Mesenchymal stem cell (in vitro differentiated cells and primary cell): ENCODE measurements at regions not wholly inside any gene's neighbourhood (a gene's known extent, or its start where the extent isn't known, plus 50 kb on each side); places are given as distances from the start of the nearest gene placed in this dataset.

Source experiments
- DNase-seq: peaks from one replicate; pipeline ENCODE4 v3.0.0-alpha.2; 2013
- H2AFZ ChIP-seq: one replicate; pipeline ENCODE4 v1.6.1; 2013; ENCODE audit warnings: low read depth, mild to moderate bottlenecking, control low read depth, inconsistent platforms, low read length, moderate library complexity
- H2AK5ac ChIP-seq: 2 replicates; pipeline ENCODE4 v1.6.1; 2013; ENCODE audit warnings: low read length, moderate library complexity, mild to moderate bottlenecking, inconsistent platforms; ENCODE audit not compliant: severe bottlenecking
- H2BK120ac ChIP-seq: one replicate; pipeline ENCODE4 v1.6.1; 2013; ENCODE audit warnings: low read depth, mild to moderate bottlenecking, inconsistent platforms, low read length, moderate library complexity
- H2BK12ac ChIP-seq, 2 experiments: one replicate each; pipeline ENCODE4 v1.6.1; 2013; ENCODE audit warnings: inconsistent platforms in 2 of 2, low read length in 2 of 2, mild to moderate bottlenecking in 2 of 2, moderate library complexity in 2 of 2, control low read depth in 1 of 2
- H2BK15ac ChIP-seq: one replicate; pipeline ENCODE4 v1.6.1; 2013; ENCODE audit warnings: mild to moderate bottlenecking, low read depth, inconsistent platforms; ENCODE audit not compliant: poor library complexity, severe bottlenecking
- H2BK5ac ChIP-seq: 2 replicates; pipeline ENCODE4 v1.6.1; 2013; ENCODE audit warnings: low read depth, mild to moderate bottlenecking, low read length, control low read depth, inconsistent platforms; ENCODE audit not compliant: poor library complexity, severe bottlenecking
- H3K14ac ChIP-seq, 2 experiments: one replicate each; pipeline ENCODE4 v1.6.1; 2013; ENCODE audit warnings: inconsistent platforms in 2 of 2, low read length in 2 of 2, control low read depth in 1 of 2, mild to moderate bottlenecking in 1 of 2, moderate library complexity in 1 of 2
- H3K18ac ChIP-seq, 2 experiments: one replicate each; pipeline ENCODE4 v1.6.1; 2013; ENCODE audit warnings: inconsistent platforms in 2 of 2, low read length in 2 of 2, control low read depth in 1 of 2, low read depth in 1 of 2, mild to moderate bottlenecking in 1 of 2
- H3K23ac ChIP-seq, 2 experiments: one replicate each; pipeline ENCODE4 v1.6.1; 2013; ENCODE audit warnings: inconsistent platforms in 2 of 2, low read length in 2 of 2, mild to moderate bottlenecking in 2 of 2, moderate library complexity in 2 of 2, control low read depth in 1 of 2
- H3K27ac ChIP-seq: 2 replicates; pipeline ENCODE4 v1.5.1; 2013; ENCODE audit warnings: mild to moderate bottlenecking, moderate library complexity, low read length, control low read depth, inconsistent platforms; ENCODE audit not compliant: poor library complexity, severe bottlenecking
- H3K27me3 ChIP-seq, 2 experiments: 2 replicates each; pipeline versions ENCODE4 v1.6.1 to v1.7.0; 2013; ENCODE audit warnings: low read length in 2 of 2, mild to moderate bottlenecking in 2 of 2, moderate library complexity in 2 of 2, control low read depth in 1 of 2, inconsistent platforms in 1 of 2; ENCODE audit not compliant: control insufficient read depth in 1 of 2, insufficient read depth in 1 of 2
- H3K36me3 ChIP-seq, 2 experiments: 2 replicates each; pipeline versions ENCODE4 v1.6.1 to v1.7.0; 2013; ENCODE audit warnings: low read length in 2 of 2, control low read depth in 1 of 2, inconsistent platforms in 1 of 2, low read depth in 1 of 2, mild to moderate bottlenecking in 1 of 2; ENCODE audit not compliant: insufficient read depth in 2 of 2, control insufficient read depth in 1 of 2
- H3K4ac ChIP-seq, 2 experiments: one replicate each; pipeline ENCODE4 v1.6.1; 2013; ENCODE audit warnings: inconsistent platforms in 2 of 2, low read length in 2 of 2, mild to moderate bottlenecking in 2 of 2, moderate library complexity in 2 of 2, control low read depth in 1 of 2, low read depth in 1 of 2
- H3K4me1 ChIP-seq: 2 replicates; pipeline ENCODE4 v1.6.1; 2013; ENCODE audit warnings: low read depth, low read length, control low read depth; ENCODE audit not compliant: control insufficient read depth, insufficient read depth
- H3K4me2 ChIP-seq: 2 replicates; pipeline ENCODE4 v1.6.1; 2013; ENCODE audit warnings: low read length, mild to moderate bottlenecking, inconsistent platforms; ENCODE audit not compliant: poor library complexity, severe bottlenecking
- H3K4me3 ChIP-seq, 2 experiments: 2 replicates each; pipeline versions ENCODE4 v1.5.1 to v1.7.0; 2013; ENCODE audit warnings: low read length in 2 of 2, mild to moderate bottlenecking in 2 of 2, control low read depth in 1 of 2, low read depth in 1 of 2; ENCODE audit not compliant: insufficient read depth in 1 of 2
- H3K79me1 ChIP-seq: replicated peaks from 2 replicates; pipeline ENCODE4 v1.6.1; 2013; ENCODE audit warnings: mild to moderate bottlenecking, control low read depth, low read length, inconsistent platforms; ENCODE audit not compliant: poor library complexity, severe bottlenecking
- H3K9ac ChIP-seq: 2 replicates; pipeline ENCODE4 v1.7.0; 2013; ENCODE audit warnings: mild to moderate bottlenecking, low read length, moderate library complexity
- H3K9me3 ChIP-seq: 2 replicates; pipeline ENCODE4 v1.7.0; 2013; ENCODE audit warnings: mild to moderate bottlenecking, low read length; ENCODE audit not compliant: control insufficient read depth
- H4K8ac ChIP-seq: one replicate; pipeline ENCODE4 v1.6.1; 2013; ENCODE audit warnings: inconsistent platforms, mild to moderate bottlenecking, low read length, moderate library complexity
- H4K91ac ChIP-seq: one replicate; pipeline ENCODE4 v1.6.1; 2013; ENCODE audit warnings: mild to moderate bottlenecking, low read length, inconsistent platforms
- WGBS: methylation state at CpG from one replicate; pipeline ENCODE4 v1.1.7; 2013; ENCODE audit warnings: mixed read lengths; 5-methylcytosine and 5-hydroxymethylcytosine counted together

- Histone ChIP-seq H2BK12ac (no peak overlapping the region), H3K14ac (no peak overlapping the region), H3K4me1 (no peaks in the 10 kb centered on the region), H3K27ac (no peak overlapping the region), H3K4ac (no peak overlapping the region), H4K8ac (no peak overlapping the region), H3K23ac (no peak overlapping the region), H3K18ac (no peak overlapping the region), H3K27me3 (no peaks in the 10 kb centered on the region), H3K4me2 (no peak overlapping the region), H3K9me3 (no peaks in the 10 kb centered on the region), H3K4me3 (no peak overlapping the region), H2AFZ (no peak overlapping the region), H2BK120ac (no peak overlapping the region), H3K9ac (no peak overlapping the region), H2AK5ac (no peak overlapping the region), H4K91ac (no peak overlapping the region), H2BK15ac (no peak overlapping the region), H3K79me1 (no peaks in the 10 kb centered on the region), H2BK5ac (no peak overlapping the region), H3K36me3 (no peaks in the 10 kb centered on the region)
- peak; percentile 65 for DNase-seq
- WGBS = 51% methylated on average over 2 of the region's 2 CpGs
These were observed 1757.8 kb downstream of the PCDH9 start for GRCh38 chr13:65472336-65472735.

- H3K79me1 ChIP-seq = no peaks in the 10 kb centered on the region
- no peak overlapping the region for H3K9ac ChIP-seq
- no peak overlapping the region for H2BK15ac ChIP-seq
- H3K23ac ChIP-seq = no peak overlapping the region
- H2BK5ac ChIP-seq = no peak overlapping the region
- H4K8ac ChIP-seq = no peak overlapping the region
- H2AK5ac ChIP-seq = no peak overlapping the region
- no peak overlapping the region for H3K14ac ChIP-seq
- no peaks in the 10 kb centered on the region for H3K27me3 ChIP-seq
- no peak overlapping the region for H3K4me2 ChIP-seq
- no CpG with 5 or more reads among the region's 2 CpGs for WGBS
- H3K4ac ChIP-seq = no peak overlapping the region
- H2BK120ac ChIP-seq = no peak overlapping the region
- no peak overlapping the region for H2BK12ac ChIP-seq
- H3K4me1 ChIP-seq = no peaks in the 10 kb centered on the region
- no peaks in the 10 kb centered on the region for H3K36me3 ChIP-seq
- no peak overlapping the region for H3K18ac ChIP-seq
- DNase-seq = no peak
- no peak overlapping the region for H2AFZ ChIP-seq
- no peak overlapping the region for H3K4me3 ChIP-seq
- no peaks in the 10 kb centered on the region for H3K9me3 ChIP-seq
- H4K91ac ChIP-seq = no peak overlapping the region
- no peak overlapping the region for H3K27ac ChIP-seq
These were observed 1759.4 kb downstream of the PCDH9 start for GRCh38 chr13:65470781-65471180.

GRCh38 chr13:65468628-65469027 lies 1761.5 kb downstream of the PCDH9 start:
- no peaks in the 10 kb centered on the region for H3K79me1 ChIP-seq
- H3K9ac ChIP-seq = no peak overlapping the region
- H3K9me3 ChIP-seq = no peaks in the 10 kb centered on the region
- no peak overlapping the region for H2BK12ac ChIP-seq
- no peak overlapping the region for H3K18ac ChIP-seq
- H3K4ac ChIP-seq = no peak overlapping the region
- no peaks in the 10 kb centered on the region for H3K36me3 ChIP-seq
- H3K27ac ChIP-seq = no peak overlapping the region
- no peak overlapping the region for H3K4me3 ChIP-seq
- no peak overlapping the region for H2BK120ac ChIP-seq
- no peak overlapping the region for H2BK5ac ChIP-seq
- peak; percentile 6 for DNase-seq
- no peak overlapping the region for H2BK15ac ChIP-seq
- H3K4me1 ChIP-seq = no peaks in the 10 kb centered on the region
- H3K4me2 ChIP-seq = no peak overlapping the region
- H3K14ac ChIP-seq = no peak overlapping the region
- H2AFZ ChIP-seq = no peak overlapping the region
- H4K8ac ChIP-seq = no peak overlapping the region
- no peaks in the 10 kb centered on the region for H3K27me3 ChIP-seq
- no peak overlapping the region for H2AK5ac ChIP-seq
- no peak overlapping the region for H4K91ac ChIP-seq
- no peak overlapping the region for H3K23ac ChIP-seq

- 54% methylated on average over 6 of the region's 6 CpGs for WGBS
- no peak overlapping the region for H2BK120ac ChIP-seq
- no peak overlapping the region for H3K23ac ChIP-seq
- H3K79me1 ChIP-seq = no peaks in the 10 kb centered on the region
- no peak overlapping the region for H3K4me3 ChIP-seq
- no peak overlapping the region for H3K4ac ChIP-seq
- no peak overlapping the region for H2AFZ ChIP-seq
- no peak overlapping the region for H2BK12ac ChIP-seq
- peak; percentile 83 for DNase-seq
- no peak overlapping the region for H3K18ac ChIP-seq
- no peak overlapping the region for H4K8ac ChIP-seq
- no peak overlapping the region for H3K14ac ChIP-seq
- H2BK15ac ChIP-seq = no peak overlapping the region
- no peaks in the 10 kb centered on the region for H3K9me3 ChIP-seq
- H2BK5ac ChIP-seq = no peak overlapping the region
- H3K9ac ChIP-seq = no peak overlapping the region
- no peaks in the 10 kb centered on the region for H3K36me3 ChIP-seq
- H4K91ac ChIP-seq = no peak overlapping the region
- H2AK5ac ChIP-seq = no peak overlapping the region
- H3K27ac ChIP-seq = no peak overlapping the region
- no peak overlapping the region for H3K4me2 ChIP-seq
- no peaks in the 10 kb centered on the region for H3K27me3 ChIP-seq
- no peaks in the 10 kb centered on the region for H3K4me1 ChIP-seq
These were observed 1768.5 kb downstream of the PCDH9 start for GRCh38 chr13:65461590-65461989.
